ENCODE measurements at regions not wholly inside any gene's neighbourhood (a gene's known extent, or its start where the extent isn't known, plus 50 kb on each side); places are given as distances from the start of the nearest gene placed in this dataset.
A peak's percentile ranks its signal among the peaks of the same experiment; 100 is the strongest.

DNA sequence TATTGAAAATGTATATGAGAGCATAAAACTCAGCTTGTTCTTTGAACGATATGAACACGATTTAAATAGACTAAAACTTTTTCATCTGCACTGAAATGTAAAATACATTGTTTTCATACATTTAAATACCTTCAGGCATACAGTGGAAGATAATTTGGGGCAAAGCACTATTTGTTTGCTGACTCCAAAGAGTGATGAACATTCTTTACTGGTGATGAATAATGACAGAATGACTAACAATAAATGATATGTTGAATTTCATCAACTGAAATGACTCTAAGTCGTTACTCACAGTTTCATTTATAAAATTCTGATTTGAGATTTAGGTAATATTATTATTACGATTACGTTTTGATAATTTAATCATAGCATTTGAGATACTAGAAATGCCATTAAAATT is 1160.1 kb downstream of the NLGN4X start:
- peak; percentile 17 for DNase-seq

DNA sequence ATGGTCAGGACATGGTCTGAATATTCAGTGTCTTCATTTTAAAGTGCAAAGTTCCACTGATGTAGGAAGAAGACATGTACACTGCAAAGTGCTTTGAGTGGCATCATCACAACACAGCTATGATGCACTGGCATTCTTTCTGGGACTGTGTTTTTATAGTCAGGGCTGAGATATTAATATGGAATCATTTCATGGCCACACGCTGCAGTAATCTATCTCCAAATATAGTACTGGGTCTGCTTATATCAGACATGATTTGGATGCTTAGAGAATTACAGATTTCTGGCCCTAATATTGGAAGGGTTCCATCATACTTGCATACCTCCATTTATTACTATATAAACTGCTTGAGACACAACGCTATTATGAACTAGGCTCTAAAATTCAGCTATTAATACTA is 1170.9 kb downstream of the NLGN4X start:
- peak; percentile 78 for DNase-seq

DNA sequence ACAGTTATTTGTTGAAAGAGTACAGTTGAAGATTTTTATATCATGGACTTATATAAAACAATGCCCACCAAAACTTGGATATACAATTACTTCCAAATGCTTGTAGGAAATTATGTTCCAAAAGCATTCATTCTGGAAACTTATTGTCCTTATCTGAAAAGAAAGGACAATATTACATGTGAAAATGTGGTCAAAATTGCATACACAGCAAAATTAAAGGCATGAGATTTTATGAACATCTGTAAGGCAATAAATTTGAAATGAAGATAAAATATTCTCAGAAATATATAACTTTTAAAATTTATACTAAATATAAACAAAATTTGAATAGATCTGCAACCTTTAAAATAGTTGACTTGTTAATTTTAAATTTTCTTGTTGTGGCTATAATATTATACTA is 1173.8 kb downstream of the NLGN4X start:
- no peak for DNase-seq

DNA sequence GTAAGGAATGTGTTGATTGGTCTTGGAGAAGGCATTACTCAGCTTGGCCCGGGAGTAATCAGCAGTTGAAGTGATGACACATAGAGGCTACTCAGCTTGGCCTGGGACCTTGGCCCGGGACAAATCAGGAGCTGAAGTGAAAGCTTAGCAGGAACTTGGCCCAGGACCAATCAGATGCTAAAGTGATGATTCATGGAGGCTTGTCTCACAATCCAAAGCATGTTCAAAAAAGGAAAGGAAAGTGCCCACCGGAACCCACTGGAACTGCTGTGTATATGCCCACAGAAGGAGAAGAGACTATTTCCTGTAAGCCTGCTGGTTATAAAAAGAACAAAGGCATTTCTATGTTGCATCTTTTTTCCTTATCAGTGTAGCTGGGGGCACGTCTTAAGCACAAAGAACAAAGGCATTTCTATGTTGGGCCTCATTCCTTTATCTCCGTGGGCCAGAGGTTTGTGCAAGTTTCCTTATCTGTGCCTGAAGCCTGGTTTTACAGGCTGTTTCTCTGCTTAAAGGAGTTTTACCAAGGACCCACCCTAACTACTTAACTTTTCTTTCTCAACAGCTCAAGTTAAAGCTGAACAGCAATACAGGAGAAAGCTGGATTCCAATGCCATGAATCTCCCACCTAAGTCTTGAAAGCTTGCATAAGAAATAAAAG is 1176.7 kb downstream of the NLGN4X start:
- peak; percentile 93 for DNase-seq

DNA sequence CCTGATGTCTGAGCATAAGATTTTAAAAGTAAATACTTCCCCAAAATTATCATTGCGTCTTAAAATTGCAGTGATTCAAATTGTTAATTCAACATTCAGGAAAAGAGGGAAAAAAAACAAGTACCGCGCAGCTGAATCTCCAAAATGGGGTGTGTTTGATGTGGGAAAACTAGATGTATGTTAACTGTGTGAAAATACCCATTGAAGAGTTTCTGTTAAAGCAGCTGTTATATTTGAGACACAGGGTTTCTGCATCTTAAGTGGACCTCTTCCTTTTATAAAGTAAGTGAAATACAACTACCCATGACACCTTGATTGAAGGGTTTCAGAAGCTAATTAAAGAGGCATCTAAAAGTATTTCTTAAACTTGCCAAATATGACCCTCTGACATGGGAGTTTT is 1186.1 kb downstream of the NLGN4X start:
- no peak for DNase-seq

DNA sequence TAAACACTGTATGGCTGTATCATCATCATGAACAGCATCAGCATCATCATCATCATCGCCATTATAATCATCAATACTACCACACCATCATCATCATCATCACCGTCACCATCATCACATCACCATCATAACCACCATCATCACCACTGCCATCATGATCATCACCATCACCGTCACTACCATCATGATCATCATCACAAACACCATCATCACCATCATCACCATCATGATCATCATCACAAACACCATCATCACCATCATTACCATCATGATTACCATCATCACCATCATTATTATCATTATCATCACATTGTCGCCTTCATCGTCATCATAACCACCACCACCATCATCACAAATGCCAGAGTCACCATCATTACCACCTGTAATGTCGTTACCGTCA is 1196.9 kb downstream of the NLGN4X start:
- DNase-seq, result no peak

DNA sequence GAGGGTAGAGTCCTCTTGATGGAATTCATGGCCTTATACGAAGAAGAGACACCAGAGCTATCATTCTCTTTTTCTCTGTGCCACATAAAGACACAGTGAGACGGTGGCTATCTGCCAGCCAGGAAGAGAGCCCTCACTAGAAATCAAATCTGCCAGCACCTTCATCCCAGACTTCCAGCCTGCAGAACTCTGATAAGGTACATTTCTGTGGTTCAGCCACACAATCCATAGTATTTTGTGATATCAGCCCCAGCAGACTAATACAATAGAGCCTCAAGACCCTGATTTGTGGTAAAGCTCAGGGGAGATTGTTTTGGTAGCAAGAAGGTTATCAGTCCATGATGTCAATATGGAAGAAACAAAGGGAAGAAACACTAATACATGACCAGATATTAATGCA is 1213.2 kb downstream of the NLGN4X start:
- DNase-seq, result no peak

DNA sequence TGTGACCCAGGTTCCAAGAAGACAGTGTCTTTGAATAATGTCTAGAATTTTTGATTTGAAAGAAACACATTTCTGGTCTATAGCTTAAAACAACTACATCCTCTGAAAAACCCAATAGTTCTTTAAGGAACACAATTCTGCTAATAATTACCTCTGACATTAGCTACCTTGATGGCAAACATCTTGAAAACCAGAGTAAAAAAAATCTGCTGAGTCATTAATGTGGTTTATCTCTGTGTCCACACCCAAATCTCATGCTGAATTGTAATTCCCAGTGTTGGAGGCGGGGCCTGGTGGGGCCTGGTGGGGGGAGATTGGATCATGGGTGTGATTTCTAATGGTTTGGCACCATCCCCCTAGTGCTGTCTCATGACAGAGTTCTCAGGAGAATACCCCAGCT is 1233.8 kb downstream of the NLGN4X start:
- DNase-seq, result no peak

DNA sequence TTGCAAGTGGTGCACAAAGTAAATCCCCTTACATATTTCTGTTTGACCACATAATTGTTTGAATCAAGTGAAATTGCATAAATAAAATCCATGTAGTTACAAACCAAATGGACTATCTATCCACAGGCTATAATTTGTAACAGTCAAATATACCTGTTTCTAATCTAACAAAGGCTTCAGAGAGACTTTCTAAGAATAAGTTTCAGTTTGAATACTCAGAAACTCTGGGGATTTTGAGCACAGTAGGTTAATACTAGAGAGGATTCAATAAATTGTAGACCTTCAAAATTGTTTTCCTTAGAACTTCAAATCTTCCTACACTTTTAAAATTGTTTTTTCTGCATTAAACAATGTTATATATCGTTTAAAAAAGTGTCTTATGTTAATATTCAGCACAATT is 1250.1 kb downstream of the NLGN4X start:
- DNase-seq, result no peak

DNA sequence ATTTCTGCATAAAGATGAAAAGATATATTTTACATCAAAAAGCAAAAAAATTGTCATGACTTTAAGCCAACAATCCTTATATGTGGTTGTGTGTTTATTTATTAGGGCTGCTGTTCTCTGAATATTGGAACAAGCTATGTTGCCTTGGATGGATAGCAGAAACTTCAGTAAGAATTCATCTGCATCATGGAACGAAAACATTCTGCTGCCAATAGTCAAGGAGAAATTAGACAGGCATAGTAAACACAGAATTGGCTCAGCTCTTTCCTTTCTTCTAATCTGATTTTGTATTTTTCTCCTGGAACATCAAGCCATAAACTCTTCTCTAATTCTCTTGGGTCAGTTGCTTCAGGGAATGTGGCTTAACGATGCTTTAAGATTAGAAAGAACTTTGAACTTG is 1257.0 kb downstream of the NLGN4X start:
- DNase-seq, result no peak

DNA sequence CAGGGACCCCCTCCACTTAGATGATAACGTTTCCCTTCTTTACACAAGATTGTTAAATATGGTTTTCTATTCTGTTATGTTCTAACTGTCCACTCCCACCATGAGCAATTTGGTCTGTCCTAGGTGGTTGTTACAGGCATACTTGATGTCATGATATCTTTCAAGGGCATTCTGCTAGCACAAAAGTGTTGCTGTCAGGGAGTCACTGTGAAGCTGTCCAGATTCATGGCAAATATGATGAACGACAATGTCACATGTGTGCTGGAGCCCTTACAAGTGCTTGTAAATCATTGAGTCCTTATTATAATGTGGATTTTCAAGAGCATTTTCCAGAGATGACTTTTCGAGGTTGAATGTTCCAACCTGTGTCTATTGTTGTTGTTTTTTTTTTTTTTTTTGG is 1250.7 kb upstream of the PRKX start:
- no peak for DNase-seq

DNA sequence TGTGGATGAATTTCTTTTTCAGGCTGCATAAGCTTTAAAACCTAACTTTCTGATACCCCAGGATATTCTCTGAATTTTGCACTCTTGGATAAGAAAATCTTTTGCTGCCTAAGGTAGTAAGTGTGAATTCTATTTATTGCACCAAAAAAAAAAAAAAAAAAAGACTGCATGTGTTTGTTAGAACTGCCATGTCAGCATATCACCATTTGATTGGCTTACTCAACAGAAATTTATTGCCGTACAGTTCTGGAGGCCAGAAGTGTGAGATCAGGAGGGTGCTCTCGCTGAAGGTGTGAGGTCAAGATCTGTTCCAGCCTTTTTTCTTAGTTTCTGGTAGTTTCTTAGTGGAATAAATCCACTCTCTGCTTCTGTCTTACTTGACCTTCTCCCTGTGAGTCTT is 1250.0 kb upstream of the PRKX start:
- no peak for DNase-seq

DNA sequence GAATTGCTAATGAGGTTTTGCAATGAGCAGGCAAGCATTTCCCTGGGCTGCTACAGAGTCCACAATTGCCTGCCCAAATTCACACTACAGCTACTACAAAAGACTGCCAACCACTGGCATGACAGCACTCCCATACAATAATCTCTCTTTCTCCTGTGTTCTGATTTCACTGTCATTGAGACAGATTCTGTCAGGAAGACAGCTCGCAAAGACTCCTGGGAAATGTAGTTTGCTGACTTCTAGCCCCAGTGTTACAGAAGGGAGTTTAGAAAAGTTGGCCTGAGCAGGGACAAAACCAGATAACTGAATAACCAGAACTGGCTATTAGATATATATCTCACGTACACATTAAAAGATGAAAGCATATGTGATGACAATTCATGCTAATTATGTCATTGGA is 1231.3 kb upstream of the PRKX start:
- no peak for DNase-seq

DNA sequence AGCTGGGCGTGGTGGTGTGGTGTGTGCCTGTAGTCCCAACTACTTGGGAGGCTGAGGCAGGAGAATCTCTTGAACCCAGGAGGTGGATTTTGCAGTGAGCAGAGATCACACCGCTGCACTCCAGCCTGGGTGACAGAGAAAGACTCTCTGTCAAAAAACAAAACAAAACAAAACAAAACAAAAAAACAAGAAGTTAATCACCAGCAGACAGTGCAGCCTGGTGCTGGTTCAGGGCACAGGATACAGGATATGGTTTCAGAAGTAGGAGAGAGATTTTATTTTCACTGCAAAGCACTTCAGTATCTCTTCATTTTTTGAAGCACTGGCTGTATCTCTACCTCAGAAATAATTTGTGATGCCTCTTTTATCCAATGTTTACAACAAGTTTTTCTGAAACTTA is 1222.9 kb upstream of the PRKX start:
- no peak for DNase-seq

DNA sequence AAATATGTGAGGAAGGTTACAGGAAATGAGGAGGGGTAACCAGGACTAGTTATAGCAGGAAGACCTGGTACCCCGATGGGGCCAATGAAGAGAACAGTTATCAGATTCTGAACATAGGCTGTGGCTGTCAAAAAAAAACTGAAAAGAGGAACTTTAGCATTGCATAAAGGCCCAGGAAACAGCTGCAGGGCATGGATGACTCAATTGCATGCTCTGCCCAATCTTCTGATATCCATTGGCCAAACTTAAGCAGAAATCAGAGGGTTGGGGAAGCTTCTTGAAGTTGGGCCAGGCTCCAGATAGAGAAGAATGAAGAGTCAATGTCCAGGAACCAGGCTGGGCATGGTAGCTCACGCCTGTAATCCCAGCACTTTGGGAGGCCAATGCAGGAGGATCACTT is 1222.4 kb upstream of the PRKX start:
- peak; percentile 1 for DNase-seq

DNA sequence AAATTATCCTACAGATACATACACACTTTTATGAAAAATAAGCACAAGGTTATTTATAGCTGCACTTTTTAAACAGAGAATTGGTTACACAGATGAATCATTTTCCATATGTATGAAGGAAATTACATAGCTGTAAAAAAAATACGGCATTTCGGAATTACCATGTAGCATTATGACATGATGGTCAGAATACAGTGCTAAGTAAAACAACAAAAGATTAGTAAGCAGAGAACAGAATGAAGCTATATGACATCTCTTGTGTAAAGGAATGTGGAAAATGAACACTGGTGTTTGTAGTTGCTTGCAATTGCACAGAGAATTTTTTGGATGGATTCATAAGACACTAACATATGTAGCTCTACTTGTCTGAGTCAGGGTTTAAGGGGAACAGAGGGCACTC is 1222.0 kb upstream of the PRKX start:
- DNase-seq, result peak; percentile 42

DNA sequence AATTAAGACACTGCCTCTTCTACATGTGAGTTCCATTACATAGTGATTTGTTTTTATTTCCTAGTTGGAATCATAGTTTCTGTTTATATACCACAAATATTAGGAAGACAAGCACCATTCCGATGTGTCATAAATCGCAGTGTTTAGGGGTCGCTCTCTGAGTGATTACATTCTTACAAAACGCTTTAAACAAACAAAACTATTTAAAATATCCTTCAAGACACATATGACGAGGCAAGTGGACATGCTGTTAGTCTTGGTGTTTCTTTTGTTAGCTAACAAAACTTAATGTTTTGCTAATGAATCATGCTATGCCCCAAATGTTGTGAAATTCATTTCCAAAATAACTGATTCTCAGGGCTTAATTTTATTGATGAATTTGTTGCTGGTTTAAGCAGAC is 1219.3 kb upstream of the PRKX start:
- peak; percentile 79 for DNase-seq

DNA sequence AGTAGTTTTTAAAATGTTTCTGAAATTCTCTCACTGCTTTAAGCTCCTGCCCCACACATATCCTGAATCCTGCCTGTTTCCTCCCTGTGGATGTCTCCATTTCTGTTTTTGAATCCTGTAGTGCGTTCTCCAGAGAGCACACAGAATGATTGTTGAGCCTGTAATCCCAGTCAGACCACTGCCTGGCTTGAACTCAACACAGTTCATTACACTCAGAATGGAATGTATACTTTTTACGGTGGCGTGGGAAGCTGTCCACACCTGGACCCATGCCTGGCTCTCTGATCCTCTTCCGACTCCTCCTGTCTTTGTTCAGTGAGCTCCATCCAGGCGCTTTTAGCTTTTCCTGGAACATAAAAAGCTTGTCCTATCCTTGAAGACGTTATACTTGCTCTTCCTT is 1217.0 kb upstream of the PRKX start:
- no peak for DNase-seq

DNA sequence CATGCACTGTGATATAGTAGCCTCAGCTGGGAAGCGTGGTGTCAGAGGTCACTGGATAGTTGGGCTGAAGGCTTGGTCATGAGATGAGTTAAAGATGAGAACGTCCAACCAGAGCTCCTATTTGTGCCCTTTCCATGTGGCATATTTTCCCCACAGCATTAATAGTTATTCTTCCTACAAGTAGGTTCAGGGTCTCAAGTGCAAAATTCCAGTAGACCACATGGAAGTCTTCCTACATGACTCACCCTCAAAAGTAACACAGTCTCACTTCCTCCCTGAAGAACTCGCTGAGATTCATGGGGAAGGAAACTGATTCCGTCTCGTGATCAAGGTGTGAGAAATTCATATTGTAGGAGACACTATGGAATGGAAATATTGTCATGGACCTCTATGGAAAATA is 1212.5 kb upstream of the PRKX start:
- peak; percentile 25 for DNase-seq

DNA sequence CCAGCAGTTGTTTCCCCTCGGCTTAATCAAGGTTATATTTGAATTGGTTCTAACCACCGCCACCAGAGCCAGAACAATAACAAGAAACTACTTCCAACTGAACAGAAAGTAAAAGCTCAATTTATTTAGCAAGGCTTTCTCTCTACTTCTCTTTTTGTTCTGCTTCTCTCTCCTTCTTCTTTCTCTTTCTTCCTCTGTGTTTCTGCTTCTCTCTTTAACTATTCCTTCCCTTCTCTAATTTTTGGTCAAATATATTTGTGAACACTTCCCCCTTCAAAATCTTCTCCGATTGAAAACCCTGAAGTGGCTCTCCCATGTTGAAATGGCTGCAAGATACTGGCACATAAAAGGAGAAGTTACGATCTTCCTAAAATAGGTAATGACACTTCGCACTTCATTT is 1195.9 kb upstream of the PRKX start:
- no peak for DNase-seq

DNA sequence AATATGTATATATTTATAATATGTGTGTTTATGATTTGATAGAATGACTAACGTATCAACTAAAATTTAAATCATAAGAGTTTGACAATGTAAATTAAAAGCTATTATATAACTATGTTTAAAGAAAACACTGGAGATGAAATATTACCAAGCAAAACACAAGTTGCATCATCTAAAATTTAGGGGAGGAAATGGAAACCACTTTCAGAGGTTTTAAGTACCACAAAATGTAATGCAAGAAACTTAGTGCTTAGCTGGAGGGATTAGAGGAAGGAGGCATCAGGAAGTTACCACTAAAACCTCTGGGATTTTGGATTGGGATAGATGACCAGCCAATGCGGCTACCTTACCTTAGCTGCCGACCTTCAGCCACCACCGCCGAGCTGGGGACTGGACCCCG is 1192.1 kb upstream of the PRKX start:
- DNase-seq, result no peak

DNA sequence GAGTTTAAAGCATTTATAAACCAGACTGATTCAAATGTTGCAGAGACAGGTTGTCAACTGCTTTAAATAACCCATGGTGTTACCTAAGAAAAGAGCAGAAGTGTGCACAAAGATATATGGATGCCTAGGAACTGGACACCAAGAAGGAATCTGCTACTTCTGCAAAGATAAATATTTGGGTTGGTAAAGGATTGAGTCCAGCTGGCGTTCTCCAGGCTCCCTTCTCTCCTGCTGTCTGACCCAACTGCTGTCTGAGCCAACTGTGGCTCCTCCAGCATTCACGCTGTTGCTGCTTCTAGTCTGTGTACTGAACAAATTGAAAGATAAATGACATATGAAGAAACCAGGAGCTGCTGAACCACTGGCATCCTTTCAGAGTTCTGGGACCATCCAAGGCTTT is 1167.8 kb upstream of the PRKX start:
- no peak for DNase-seq

DNA sequence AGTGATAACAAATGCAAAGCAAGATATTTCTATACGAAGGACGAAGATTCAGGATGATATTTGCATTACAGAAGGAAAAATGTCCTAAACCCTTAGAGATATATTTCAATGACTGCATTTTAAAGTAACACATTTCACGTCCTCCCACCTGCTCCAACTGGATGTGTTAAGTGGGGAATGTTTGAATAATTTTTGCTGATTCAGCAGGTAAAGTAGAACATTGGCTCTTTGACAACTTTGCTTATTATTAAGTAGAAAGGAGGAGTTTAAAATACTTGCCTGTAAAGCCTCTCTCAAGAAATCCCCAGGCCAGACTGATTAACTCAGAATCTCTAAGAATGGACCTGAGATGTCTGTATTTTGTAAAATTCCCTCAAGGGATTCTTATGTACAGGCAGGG is 1165.2 kb upstream of the PRKX start:
- DNase-seq, result no peak

DNA sequence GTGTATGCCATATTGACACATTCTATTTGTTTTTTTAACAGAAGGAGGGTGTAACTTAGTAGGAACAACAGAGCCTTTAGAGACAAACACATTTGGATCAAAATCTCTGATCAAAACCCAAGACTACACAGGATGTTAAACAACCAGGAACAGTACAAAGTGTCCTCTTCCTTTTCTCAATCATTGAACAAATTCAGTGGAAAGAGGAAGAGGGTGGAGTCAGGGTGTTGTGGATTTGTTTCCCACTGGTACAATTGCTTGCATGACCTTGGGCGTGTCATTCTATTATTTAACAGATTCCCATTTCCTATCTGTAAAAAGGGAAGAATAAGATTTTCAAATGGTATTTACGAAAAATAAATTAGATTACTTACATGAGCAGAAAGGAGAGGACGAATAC is 1162.8 kb upstream of the PRKX start:
- DNase-seq, result no peak

DNA sequence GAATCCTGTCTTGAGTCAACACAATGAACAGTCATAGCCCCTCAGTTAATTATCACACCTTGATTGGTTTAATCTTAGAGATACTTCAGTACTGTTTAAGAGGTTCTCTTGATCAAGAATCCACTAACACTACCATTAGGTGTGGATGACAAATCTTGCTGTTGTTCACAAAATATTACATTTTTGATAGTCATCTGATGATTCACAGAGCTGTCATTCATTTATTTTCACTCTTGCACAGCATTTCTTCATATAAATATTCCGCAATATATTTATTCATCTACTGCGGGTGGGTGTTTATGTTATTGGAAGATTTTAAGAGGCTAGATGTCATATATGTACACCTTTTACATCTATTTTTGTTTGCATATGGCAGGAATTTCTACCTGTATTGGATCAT is 1138.1 kb upstream of the PRKX start:
- no peak for DNase-seq

DNA sequence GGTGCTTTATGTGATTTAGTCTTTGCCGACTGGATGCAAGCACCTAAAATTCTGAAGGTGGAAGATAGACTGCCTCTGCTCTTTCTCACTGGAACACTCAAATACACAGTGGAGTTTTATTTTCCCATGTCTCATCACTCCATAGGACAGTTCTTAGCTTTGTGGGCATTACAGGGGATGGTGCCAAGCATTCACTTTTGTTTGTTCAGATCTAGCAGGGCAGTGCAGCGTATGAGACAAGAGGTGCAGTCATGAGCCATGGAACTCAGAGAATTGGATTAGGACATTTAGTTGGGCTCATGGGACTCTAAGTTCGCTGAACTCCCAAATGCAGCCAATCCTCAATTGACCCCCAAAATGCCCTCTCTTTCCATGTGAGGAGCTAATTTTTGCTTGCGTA is 1136.9 kb upstream of the PRKX start:
- no peak for DNase-seq
